H1 (cell line): ENCODE measurements at regions not wholly inside any gene's neighbourhood (a gene's known extent, or its start where the extent isn't known, plus 50 kb on each side); places are given as distances from the start of the nearest gene placed in this dataset.

Experiments
- BACH1 ChIP-seq: IDR thresholded peaks from 2 replicates; pipeline ENCODE4 v1.6.1; 2012; ENCODE audit warnings: low read length, improper control_type of control experiment
- CTBP2 ChIP-seq: IDR thresholded peaks from 2 replicates; pipeline ENCODE4 v1.7.0; 2011; ENCODE audit warnings: borderline replicate concordance, mild to moderate bottlenecking, moderate library complexity, mixed read lengths, low read length; ENCODE audit not compliant: insufficient read depth, insufficient read length
- EP300 ChIP-seq, 2 experiments: IDR thresholded peaks; 1 replicate in 1 of 2; 2 replicates in 1 of 2; pipeline ENCODE4 v1.6.1; 2011 to 2012; ENCODE audit warnings: low read depth in 2 of 2, low read length in 2 of 2, mild to moderate bottlenecking in 2 of 2, borderline replicate concordance in 1 of 2, inconsistent platforms in 1 of 2, moderate library complexity in 1 of 2
- EZH2 ChIP-seq: fragments of 200-600 bp; sonication (generic); IDR thresholded peaks from 2 replicates; pipeline ENCODE4 v1.7.1; 2012; ENCODE audit warnings: low read depth, mild to moderate bottlenecking, moderate library complexity, low read length, inconsistent platforms; ENCODE audit not compliant: severe bottlenecking
- MAFK ChIP-seq: IDR thresholded peaks from 2 replicates; pipeline ENCODE4 v1.6.1; 2012; ENCODE audit warnings: low read depth, mild to moderate bottlenecking, improper control_type of control experiment, low read length
- PHF8 ChIP-seq: fragments of 200-600 bp; sonication (generic); conservative IDR thresholded peaks from 2 replicates; pipeline ENCODE4 v1.7.1; 2012; ENCODE audit warnings: low read depth, mild to moderate bottlenecking, inconsistent platforms, low read length, moderate library complexity
- POLR2A ChIP-seq, 2 experiments: IDR thresholded peaks; 1 replicate in 1 of 2; 2 replicates in 1 of 2; pipeline ENCODE4 v1.6.1; 2011; ENCODE audit warnings: low read depth in 2 of 2, low read length in 2 of 2, mild to moderate bottlenecking in 2 of 2; ENCODE audit errors: control extremely low read depth in 1 of 2
- RXRA ChIP-seq: IDR thresholded peaks from 2 replicates; pipeline ENCODE4 v1.6.1; 2011; ENCODE audit warnings: low read depth, mild to moderate bottlenecking, low read length, moderate library complexity; ENCODE audit not compliant: insufficient read depth
- SIN3A ChIP-seq, 2 experiments: IDR thresholded peaks in 1 of 2; conservative IDR thresholded peaks in 1 of 2; 2 replicates each; pipeline ENCODE4 v1.6.1; 2011 to 2012; ENCODE audit warnings: low read length in 2 of 2, improper control_type of control experiment in 1 of 2, low read depth in 1 of 2, mild to moderate bottlenecking in 1 of 2
- TF ChIP-seq, protein P1 (sequence below), 3 experiments: IDR thresholded peaks; 1 replicate in 2 of 3; 2 replicates in 1 of 3; pipeline versions ENCODE4 v1.5.1 to v1.6.1; 2011; ENCODE audit warnings: low read length in 3 of 3, mild to moderate bottlenecking in 3 of 3, inconsistent platforms in 2 of 3, low read depth in 1 of 3, moderate library complexity in 1 of 3; ENCODE audit not compliant: insufficient read depth in 1 of 3; ENCODE audit errors: control extremely low read depth in 1 of 3
- TF ChIP-seq, protein P2 (sequence below): IDR thresholded peaks from 2 replicates; pipeline ENCODE4 v1.6.1; 2012; ENCODE audit warnings: inconsistent platforms

DNA sequence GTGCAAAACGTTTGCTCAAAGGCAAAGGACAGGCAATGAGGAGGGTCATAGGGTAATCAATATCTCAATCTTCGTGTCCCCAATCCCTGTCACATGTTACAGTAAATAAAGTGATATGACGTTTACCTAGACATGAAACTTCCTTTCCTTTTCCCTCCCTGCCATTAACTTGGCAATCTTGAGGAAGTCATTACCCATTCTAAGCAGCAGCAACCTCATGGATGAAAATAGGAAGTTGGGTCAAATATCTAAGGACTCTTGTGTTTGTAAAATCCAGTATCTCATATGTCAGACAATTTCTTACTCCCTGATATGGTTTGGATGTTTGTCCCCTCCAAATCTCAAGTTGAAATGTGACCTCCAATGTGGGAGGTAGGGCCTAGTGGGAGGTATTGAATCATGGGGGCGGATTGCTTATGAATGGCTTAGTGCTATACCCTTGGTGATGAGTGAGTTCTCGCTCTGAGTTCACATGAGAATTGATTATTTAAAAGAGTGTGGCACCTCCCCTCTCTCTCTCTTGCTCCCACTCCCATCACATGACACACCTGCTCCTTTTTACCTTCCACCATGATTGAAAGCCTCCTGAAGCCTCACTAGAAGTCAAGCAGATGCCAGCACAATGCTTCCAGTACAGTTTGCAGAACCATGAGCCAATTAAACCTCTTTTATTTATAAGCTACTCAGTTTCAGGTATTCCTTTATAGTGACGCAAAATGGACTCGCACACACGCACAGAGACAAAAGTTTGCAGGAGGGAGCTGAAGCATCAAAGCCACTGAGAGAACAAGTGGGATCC is 545.9 kb upstream of the JARID2 start:
- TF ChIP-seq PHF8 (no peak), RXRA (no peak), EZH2 (no peak), CTBP2 (no peak), BACH1 (no peak), MAFK (no peak), SIN3A (conservative IDR thresholded peaks at IDR 0.05 in 1 of 2, IDR thresholded peaks at IDR 0.05 in 1 of 2; ENCODE audit: low read depth in 1 of 2, low read length in 2 of 2) (no peak), POLR2A (IDR thresholded peaks at IDR 0.05; ENCODE audit: control extremely low read depth in 1 of 2, low read depth in 2 of 2, low read length in 2 of 2) (no peak), EP300 (IDR thresholded peaks at IDR 0.05; ENCODE audit: borderline replicate concordance in 1 of 2, low read depth in 2 of 2, low read length in 2 of 2) (no peak)
- TF ChIP-seq, protein P1, sequence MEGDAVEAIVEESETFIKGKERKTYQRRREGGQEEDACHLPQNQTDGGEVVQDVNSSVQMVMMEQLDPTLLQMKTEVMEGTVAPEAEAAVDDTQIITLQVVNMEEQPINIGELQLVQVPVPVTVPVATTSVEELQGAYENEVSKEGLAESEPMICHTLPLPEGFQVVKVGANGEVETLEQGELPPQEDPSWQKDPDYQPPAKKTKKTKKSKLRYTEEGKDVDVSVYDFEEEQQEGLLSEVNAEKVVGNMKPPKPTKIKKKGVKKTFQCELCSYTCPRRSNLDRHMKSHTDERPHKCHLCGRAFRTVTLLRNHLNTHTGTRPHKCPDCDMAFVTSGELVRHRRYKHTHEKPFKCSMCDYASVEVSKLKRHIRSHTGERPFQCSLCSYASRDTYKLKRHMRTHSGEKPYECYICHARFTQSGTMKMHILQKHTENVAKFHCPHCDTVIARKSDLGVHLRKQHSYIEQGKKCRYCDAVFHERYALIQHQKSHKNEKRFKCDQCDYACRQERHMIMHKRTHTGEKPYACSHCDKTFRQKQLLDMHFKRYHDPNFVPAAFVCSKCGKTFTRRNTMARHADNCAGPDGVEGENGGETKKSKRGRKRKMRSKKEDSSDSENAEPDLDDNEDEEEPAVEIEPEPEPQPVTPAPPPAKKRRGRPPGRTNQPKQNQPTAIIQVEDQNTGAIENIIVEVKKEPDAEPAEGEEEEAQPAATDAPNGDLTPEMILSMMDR (IDR thresholded peaks at IDR 0.05; ENCODE audit: control extremely low read depth in 1 of 3, insufficient read depth in 1 of 3, low read depth in 1 of 3, low read length in 3 of 3) = no peak
- TF ChIP-seq, protein P2, sequence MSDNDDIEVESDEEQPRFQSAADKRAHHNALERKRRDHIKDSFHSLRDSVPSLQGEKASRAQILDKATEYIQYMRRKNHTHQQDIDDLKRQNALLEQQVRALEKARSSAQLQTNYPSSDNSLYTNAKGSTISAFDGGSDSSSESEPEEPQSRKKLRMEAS = no peak
